GM19239 (cell line): ENCODE measurements at regions not wholly inside any gene's neighbourhood (a gene's known extent, or its start where the extent isn't known, plus 50 kb on each side); places are given as distances from the start of the nearest gene placed in this dataset.
A peak's percentile ranks its signal among the peaks of the same experiment; 100 is the strongest.

Experiments
- DNase-seq: peaks from one replicate; pipeline ENCODE4 v3.0.0; 2011; ENCODE audit warnings: low spot score; ENCODE audit not compliant: insufficient read length
- FAIRE-seq: peaks from 2 replicates; lab custom pipeline; 2011; peaks lifted over from hg19 to GRCh38; lab: Jason Lieb, UNC

DNA sequence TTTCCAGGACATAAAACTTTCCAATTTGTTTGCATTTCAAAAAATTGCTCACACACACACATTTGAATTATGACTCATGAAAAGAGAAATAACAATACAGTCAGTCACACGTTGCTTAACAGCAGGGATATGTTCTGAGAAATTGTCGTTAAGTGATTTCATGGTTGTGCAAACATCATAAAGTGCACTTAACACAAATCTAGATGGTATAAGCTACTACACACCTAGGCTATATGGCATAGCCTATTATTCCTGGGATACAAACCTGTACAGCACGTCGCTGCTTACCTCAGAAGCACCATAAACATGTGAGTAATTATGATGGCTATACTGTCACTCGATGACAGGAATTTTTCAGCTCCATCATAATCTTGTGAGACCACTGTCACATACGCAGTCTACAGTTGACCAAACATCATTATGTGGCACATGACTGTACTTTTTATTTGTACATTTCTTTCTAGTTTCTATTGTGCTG, 378.2 kb downstream of the ACTL7B start:
- DNase-seq (no peak), FAIRE-seq (no peak)

DNA sequence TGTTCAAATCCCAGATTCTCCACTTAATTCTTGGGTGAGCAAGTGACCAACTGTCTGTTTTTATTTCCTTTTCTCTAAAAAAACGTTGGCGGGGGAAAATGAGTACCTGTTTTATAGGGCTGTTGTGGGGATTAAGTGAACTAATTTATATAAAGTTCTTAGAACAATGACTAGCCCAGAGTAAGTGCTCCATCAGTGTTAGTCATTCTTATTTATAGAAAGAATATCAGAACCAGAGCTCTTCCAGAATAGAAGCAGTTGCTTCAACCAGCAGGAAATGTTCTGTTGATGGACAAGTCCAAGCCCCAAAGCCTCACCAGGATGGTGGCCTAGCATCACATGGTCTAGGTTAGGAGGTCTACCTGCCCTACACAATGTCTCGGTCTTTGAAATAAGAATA, 379.2 kb downstream of the ACTL7B start:
- FAIRE-seq (no peak), DNase-seq (no peak)

- DNase-seq (no peak), FAIRE-seq (no peak)
Observed at GRCh38 chr9:108475813-108476212, 380.0 kb downstream of the ACTL7B start.

- FAIRE-seq (no peak), DNase-seq (no peak)
Observed at GRCh38 chr9:108474356-108474755, 381.4 kb downstream of the ACTL7B start.

GRCh38 chr9:108473209-108474112, 382.3 kb downstream of the ACTL7B start:
- FAIRE-seq (no peak), DNase-seq (no peak)

- DNase-seq (no peak), FAIRE-seq (no peak)
Observed at GRCh38 chr9:108469654-108470053, 386.1 kb downstream of the ACTL7B start.

GRCh38 chr9:108468364-108468763, 387.4 kb downstream of the ACTL7B start:
- peak; percentile 70 for FAIRE-seq
- DNase-seq, result no peak

GRCh38 chr9:108467653-108468324, 388.0 kb downstream of the ACTL7B start:
- DNase-seq (no peak), FAIRE-seq (no peak)

DNA sequence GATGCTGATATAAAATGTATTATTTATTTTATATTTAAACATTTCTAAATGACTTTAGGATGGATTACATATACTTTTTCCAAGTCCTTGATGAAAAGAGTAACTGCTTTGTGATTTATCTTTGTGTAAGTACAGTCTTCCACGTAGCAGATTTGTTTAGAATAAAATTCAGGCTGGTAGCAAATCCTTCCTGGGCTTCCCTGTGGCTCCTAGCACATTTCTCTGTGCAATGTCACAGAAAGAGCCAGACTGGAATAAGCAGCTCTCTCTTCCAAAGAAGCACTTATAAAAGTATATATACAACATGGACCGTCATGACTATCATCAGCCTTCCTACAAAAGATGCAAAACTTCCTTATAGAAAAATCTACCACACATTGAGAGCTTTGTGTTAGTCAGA, 388.6 kb downstream of the ACTL7B start:
- DNase-seq, result no peak
- no peak for FAIRE-seq

- DNase-seq (no peak), FAIRE-seq (no peak)
Observed at GRCh38 chr9:108466304-108466703, 389.5 kb downstream of the ACTL7B start.

GRCh38 chr9:108463932-108464606, 391.7 kb downstream of the ACTL7B start:
- DNase-seq, result no peak
- FAIRE-seq, result no peak

DNA sequence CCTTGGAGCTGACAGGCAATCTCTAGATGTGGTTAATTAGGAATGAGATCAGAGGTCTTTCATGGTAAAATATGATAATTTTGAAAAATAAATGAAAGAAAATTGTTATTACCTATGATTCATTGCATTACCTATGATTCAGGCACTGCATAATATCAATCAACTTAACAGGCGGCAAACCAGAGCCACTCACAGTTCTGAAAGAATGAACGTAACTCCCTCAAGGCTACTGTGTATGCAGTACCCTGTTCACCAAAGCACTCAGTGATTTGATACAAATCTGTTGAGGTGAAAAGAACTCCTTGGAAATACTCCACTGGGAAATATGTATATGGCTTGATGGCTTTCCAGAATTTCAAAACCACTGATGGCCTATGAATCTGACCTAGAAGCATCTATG, 398.9 kb downstream of the ACTL7B start:
- no peak for DNase-seq
- no peak for FAIRE-seq

DNA sequence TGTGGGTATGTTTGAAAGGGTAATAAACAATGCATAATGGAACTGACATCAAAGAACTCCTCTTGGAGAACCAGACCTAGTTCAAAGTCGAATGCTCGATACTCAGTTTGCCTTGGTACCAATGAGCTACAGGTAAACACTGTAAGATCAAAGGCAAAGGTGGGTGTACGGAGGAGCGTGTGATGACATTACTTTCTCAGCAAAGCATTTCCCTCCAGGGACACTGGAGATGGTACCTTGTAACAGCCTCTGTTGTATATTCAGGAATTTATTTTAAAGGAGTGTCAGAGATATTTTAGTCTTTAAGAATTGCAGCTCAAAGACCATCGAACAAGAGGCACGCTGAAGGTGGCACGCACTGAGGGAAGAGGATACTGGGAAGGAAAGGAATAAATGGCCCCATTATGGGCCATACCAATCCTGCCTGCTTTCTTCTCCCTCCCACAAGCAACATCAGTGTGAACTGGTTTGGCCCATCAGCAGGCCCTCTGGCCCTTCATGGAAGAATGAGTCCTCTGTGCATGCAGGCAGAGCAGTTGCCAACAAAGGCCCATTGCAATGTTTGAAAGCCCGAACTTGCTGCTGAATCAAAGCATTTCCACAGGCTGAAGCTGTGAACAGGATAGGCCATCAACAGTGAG, 410.2 kb downstream of the ACTL7B start:
- FAIRE-seq, result no peak
- DNase-seq, result no peak

- FAIRE-seq (no peak), DNase-seq (no peak)
Observed at GRCh38 chr9:108444400-108445358, 411.1 kb downstream of the ACTL7B start.

- DNase-seq, result no peak
Observed at GRCh38 chr9:108443741-108444140, 412.0 kb downstream of the ACTL7B start.

DNA sequence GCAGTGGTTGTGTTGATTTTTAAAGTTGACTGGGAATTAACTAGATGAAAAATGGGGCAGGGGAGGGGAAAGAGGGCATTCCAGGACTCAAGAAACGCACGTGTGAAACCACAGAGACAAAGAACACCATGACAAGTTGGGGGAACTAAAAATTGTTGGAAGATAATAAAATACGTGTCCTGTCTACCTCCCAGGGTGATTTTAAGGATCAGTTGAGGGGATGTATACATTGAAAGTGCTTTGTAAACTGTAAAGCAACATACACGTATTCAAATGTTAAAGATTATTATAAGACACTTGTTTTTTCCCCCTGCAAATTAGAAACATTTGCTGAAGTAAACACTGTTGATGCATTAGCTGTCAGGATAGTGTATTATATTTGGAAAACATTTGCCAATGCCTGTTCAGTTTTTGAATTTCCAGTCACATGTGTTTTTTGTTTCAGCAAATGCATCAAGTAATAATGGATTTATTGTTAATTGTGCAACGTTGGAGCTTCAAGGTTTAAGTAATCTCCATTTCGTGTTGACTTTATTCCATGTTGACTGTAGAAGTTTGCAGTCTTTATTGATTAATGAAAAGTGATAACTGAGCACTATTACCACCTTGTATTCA, 412.7 kb downstream of the ACTL7B start:
- DNase-seq (no peak), FAIRE-seq (no peak)

More at GRCh38 chr9:108443741-108444140, 412.0 kb downstream of the ACTL7B start:
- no peak for FAIRE-seq

- FAIRE-seq (no peak), DNase-seq (no peak)
Observed at GRCh38 chr9:108442627-108443018, 413.2 kb downstream of the ACTL7B start.

DNA sequence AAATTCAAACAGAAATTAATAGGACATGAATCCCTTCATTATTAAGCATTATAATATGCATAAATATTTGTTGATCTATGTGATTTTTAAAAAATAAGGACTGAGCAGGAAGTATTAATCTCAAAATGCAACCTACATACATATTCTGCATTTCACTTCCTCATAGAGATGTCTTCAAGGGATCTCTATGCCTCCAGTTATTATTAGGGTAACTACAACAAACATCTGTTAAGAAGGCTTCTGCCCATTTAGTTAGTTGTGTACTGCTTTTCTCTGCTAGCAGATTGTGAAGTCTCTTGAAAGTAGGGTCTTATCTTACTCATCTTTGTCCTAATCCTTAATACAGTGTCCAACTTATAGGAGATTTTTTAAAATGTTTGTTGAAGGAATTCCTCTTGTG, 414.1 kb downstream of the ACTL7B start:
- DNase-seq, result no peak
- FAIRE-seq, result no peak

GRCh38 chr9:108441251-108441650, 414.5 kb downstream of the ACTL7B start:
- FAIRE-seq, result no peak
- no peak for DNase-seq
